ENCODE measurements at regions not wholly inside any gene's neighbourhood (a gene's known extent, or its start where the extent isn't known, plus 50 kb on each side); places are given as distances from the start of the nearest gene placed in this dataset.

DNA sequence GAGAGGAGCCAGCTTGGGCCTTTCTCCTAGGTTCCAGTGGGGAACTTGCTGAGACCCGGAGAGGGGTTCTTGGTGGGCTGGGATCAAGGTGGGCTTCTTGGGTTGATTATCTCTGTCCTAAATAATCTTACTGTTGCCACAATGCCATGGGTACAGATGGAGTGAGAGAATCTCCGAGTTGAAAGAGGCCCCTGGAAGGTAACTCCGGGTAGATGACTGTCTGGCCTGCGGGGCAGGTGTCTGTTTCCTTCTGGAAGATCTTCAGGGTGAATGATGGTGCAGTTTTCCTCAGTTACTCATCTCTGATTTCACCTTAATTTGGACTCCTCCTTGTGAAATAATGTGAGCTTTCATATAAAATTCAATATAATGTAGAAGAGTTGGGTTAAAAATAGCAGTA lies 159.4 kb downstream of the ACTR3 start:
- TF ChIP-seq POLR2A (IDR thresholded peaks at IDR 0.05), result no peak
- TF ChIP-seq, protein P1, sequence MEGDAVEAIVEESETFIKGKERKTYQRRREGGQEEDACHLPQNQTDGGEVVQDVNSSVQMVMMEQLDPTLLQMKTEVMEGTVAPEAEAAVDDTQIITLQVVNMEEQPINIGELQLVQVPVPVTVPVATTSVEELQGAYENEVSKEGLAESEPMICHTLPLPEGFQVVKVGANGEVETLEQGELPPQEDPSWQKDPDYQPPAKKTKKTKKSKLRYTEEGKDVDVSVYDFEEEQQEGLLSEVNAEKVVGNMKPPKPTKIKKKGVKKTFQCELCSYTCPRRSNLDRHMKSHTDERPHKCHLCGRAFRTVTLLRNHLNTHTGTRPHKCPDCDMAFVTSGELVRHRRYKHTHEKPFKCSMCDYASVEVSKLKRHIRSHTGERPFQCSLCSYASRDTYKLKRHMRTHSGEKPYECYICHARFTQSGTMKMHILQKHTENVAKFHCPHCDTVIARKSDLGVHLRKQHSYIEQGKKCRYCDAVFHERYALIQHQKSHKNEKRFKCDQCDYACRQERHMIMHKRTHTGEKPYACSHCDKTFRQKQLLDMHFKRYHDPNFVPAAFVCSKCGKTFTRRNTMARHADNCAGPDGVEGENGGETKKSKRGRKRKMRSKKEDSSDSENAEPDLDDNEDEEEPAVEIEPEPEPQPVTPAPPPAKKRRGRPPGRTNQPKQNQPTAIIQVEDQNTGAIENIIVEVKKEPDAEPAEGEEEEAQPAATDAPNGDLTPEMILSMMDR (IDR thresholded peaks at IDR 0.05), result no peak

Measured in thyroid gland (tissue), 4 donors.